AG04450 (cell line): ENCODE measurements at regions not wholly inside any gene's neighbourhood (a gene's known extent, or its start where the extent isn't known, plus 50 kb on each side); places are given as distances from the start of the nearest gene placed in this dataset.
A peak's percentile ranks its signal among the peaks of the same experiment; 100 is the strongest.
"Not testable (repeated sequence)": the region's sequence is repeated elsewhere in the genome, so short reads cannot be mapped to it uniquely, and the experiment has no call there.

Experiments used
- CTCF ChIA-PET: fragments of 300-600, 350-600 bp; formaldehyde crosslinking; extraction: SDS; loops from one replicate; lab custom pipeline; 2022; ENCODE audit warnings: antibody characterized with exemption, inconsistent platforms; lab: Charles Lee
- POLR2A ChIA-PET: fragments of 350-600 bp; formaldehyde crosslinking; extraction: SDS; loops from one replicate; lab custom pipeline; 2021; ENCODE audit warnings: antibody characterized with exemption, inconsistent platforms; lab: Yijun Ruan, JAX
- DNase-seq: peaks from one replicate; pipeline ENCODE4 v3.0.0-alpha.2; 2011; ENCODE audit warnings: low read depth, low spot score
- H3K27ac ChIP-seq: one replicate; pipeline ENCODE4 v1.5.1; 2012; ENCODE audit warnings: low read depth, low read length, control low read depth
- H3K27me3 ChIP-seq: one replicate; pipeline ENCODE4 v1.6.0; 2012; ENCODE audit warnings: low read length; ENCODE audit not compliant: control insufficient read depth, insufficient read depth
- H3K4me3 ChIP-seq: 2 replicates; pipeline ENCODE4 v1.5.1; 2011; ENCODE audit warnings: mild to moderate bottlenecking, low read depth, low read length, control low read depth
- H3K9me3 ChIP-seq: 2 replicates; pipeline ENCODE4 v1.5.1; 2012; ENCODE audit warnings: low read length; ENCODE audit not compliant: control insufficient read depth, insufficient read depth
- TF ChIP-seq, protein P1 (sequence below): IDR thresholded peaks from 2 replicates; pipeline ENCODE4 v1.5.1; 2011; ENCODE audit warnings: low read depth, low read length, control low read depth, inconsistent platforms

DNA sequence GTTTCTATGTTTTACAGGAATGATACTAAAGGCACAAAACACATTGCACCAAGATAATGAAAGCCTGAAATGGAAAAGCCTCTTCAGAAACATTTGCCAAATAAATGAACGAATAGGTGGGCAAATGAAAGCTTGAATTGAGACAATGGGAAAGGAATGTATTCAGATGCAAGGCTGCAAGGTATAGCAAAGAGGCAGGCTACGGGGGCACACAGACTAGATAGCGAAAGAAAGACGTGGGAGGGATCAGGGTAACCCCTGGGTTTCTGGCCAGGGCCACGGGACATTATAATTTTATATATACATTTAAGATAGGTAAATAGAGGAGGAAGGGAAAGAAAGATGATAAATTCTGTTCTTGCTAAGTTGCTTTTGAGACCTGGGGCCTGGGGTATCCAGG lies 95.9 kb upstream of the NLGN1 start:
- Histone ChIP-seq H3K9me3 (no peaks in the 10 kb centered on the region), H3K4me3 (no peak overlapping the region), H3K27ac (peak overlapping the region; percentile 11), H3K27me3 (no peaks in the 10 kb centered on the region)
- POLR2A ChIA-PET = no interaction called here
- no peak for DNase-seq
- TF ChIP-seq, protein P1, sequence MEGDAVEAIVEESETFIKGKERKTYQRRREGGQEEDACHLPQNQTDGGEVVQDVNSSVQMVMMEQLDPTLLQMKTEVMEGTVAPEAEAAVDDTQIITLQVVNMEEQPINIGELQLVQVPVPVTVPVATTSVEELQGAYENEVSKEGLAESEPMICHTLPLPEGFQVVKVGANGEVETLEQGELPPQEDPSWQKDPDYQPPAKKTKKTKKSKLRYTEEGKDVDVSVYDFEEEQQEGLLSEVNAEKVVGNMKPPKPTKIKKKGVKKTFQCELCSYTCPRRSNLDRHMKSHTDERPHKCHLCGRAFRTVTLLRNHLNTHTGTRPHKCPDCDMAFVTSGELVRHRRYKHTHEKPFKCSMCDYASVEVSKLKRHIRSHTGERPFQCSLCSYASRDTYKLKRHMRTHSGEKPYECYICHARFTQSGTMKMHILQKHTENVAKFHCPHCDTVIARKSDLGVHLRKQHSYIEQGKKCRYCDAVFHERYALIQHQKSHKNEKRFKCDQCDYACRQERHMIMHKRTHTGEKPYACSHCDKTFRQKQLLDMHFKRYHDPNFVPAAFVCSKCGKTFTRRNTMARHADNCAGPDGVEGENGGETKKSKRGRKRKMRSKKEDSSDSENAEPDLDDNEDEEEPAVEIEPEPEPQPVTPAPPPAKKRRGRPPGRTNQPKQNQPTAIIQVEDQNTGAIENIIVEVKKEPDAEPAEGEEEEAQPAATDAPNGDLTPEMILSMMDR = no peak
- CTCF ChIA-PET = no interaction called here

DNA sequence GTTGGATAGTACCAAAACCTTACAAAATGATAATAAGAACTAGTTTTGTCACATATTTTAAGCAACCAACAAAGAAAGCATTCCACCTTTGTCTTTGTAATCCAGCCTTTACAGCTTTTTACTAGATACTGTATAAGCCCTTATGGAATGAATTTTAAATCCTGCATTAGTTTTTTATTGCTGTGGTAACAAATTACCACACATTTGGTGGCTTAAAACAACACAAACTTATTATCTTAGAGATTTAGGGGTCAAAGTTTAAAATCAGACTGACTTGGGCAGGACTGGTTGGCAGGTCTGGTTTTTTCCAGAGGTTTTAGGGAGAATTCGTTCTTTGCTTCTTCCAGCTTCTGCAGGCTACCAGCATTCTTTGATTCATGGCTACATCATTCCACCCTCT lies 108.5 kb upstream of the NLGN1 start:
- no peak for DNase-seq

DNA sequence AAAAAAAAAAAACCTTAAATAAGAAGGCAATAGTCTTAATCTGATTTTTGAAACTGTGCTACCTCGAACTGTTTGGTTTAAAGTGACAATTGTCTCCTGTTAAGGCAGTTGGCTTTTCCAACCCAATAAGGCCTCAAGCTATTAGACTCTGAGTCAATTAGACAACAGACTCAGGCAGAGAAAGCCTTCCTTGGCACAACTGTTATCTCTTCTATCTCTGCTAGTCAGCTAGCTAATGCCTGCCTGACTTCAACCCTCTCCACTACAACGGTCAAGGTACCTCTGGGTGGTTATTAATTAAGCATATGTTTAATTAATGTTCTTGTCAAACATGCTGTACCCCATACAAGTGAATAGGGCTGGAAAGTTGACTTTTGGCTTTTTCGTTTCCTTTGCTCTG lies 110.2 kb upstream of the NLGN1 start:
- H3K27ac ChIP-seq = no peak overlapping the region
- TF ChIP-seq, protein P1 = no peak
- no peak for DNase-seq
- H3K27me3 ChIP-seq = no peaks in the 10 kb centered on the region
- no peak overlapping the region for H3K4me3 ChIP-seq
- CTCF ChIA-PET = no interaction called here
- POLR2A ChIA-PET = no interaction called here
- H3K9me3 ChIP-seq = peaks cover 3% of the 10 kb centered on the region; the same call in 1 of the 2 replicates

More for the DNA sequence above, 108.5 kb upstream of the NLGN1 start:
- TF ChIP-seq, protein P1 = no peak
- CTCF ChIA-PET = no interaction called here
- Histone ChIP-seq H3K27ac (no peak overlapping the region), H3K9me3 (peaks cover 3% of the 10 kb centered on the region; the same call in 1 of the 2 replicates), H3K4me3 (no peak overlapping the region), H3K27me3 (no peaks in the 10 kb centered on the region)
- POLR2A ChIA-PET = no interaction called here

DNA sequence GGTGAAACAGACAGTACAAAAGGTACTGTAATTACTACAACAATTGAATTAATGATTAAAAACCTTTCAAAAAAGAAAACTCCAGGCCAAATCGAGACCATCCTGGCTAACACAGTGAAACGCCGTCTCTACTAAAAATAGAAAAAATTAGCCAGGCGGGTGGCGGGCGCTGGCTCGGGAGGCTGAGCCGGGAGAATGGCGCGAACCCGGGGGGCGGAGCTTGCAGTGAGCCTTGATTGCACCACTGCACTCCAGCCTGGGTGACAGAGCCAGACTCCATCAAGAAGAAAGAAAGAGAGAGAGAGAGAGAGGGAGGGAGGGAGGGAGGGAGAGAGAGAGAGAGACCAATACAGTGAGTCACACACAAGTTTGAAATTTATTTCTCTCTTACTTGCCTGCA lies 111.0 kb upstream of the NLGN1 start:
- H3K9me3 ChIP-seq, H3K27me3 ChIP-seq, H3K4me3 ChIP-seq, DNase-seq, POLR2A ChIA-PET, H3K27ac ChIP-seq, CTCF ChIA-PET: not testable (repeated sequence)

DNA sequence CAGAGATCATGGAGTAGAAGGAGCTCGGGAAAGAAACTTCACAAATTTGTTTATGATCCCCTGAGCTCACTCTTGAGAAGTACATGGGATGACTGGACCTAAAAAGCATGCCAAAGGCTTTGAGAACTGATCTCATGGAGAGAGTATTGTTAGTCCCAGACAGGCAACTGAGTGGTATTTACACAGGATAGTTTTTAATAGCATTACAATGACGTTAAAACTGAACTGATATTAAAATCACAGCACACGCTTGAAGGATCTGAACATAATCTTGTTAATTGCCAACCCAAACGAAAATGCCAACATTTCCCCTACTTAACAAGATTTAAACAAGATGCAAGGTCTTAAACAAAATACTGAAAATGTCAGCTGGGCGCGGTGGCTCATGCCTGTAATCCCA lies 113.2 kb upstream of the NLGN1 start:
- no peak overlapping the region for H3K27ac ChIP-seq

More for the DNA sequence above, 113.2 kb upstream of the NLGN1 start:
- DNase-seq = no peak
- H3K4me3 ChIP-seq = no peak overlapping the region
- TF ChIP-seq, protein P1 = no peak
- ChIA-PET POLR2A (no interaction called here), CTCF (no interaction called here)
- peaks cover 3% of the 10 kb centered on the region; the same call in 1 of the 2 replicates for H3K9me3 ChIP-seq
- H3K27me3 ChIP-seq = no peaks in the 10 kb centered on the region
